ENCODE measurements at regions not wholly inside any gene's neighbourhood (a gene's known extent, or its start where the extent isn't known, plus 50 kb on each side); places are given as distances from the start of the nearest gene placed in this dataset.

DNA sequence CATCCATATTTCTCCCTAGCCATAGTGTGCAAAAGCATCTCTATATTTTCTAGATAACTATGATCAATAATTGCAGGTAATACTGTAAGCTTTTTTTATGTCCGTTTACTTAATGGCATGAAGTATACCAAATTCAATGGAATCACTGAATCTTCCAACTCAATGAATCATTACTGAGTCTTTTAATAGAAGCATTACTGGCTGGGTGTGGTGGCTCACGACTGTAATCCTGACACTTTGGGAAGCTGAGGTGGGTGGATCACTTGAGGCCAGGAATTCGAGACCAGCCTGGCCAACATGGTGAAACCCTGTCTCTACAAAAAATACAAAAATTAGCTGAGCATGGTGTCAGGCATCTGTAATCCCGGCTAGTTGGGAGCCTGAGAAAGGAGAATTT lies 372.5 kb downstream of the BMPER start:
- in situ Hi-C loops (cut with MboI; ENCODE audit: low sequenced_read_pairs, unreplicated experiment) = no loop called here
- TF ChIP-seq, protein P1, sequence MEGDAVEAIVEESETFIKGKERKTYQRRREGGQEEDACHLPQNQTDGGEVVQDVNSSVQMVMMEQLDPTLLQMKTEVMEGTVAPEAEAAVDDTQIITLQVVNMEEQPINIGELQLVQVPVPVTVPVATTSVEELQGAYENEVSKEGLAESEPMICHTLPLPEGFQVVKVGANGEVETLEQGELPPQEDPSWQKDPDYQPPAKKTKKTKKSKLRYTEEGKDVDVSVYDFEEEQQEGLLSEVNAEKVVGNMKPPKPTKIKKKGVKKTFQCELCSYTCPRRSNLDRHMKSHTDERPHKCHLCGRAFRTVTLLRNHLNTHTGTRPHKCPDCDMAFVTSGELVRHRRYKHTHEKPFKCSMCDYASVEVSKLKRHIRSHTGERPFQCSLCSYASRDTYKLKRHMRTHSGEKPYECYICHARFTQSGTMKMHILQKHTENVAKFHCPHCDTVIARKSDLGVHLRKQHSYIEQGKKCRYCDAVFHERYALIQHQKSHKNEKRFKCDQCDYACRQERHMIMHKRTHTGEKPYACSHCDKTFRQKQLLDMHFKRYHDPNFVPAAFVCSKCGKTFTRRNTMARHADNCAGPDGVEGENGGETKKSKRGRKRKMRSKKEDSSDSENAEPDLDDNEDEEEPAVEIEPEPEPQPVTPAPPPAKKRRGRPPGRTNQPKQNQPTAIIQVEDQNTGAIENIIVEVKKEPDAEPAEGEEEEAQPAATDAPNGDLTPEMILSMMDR (IDR thresholded peaks at IDR 0.05; ENCODE audit: borderline replicate concordance, control extremely low read depth, extremely low read depth, insufficient read depth, missing control alignments) = no peak
- no peak for DNase-seq (ENCODE audit: low spot score)

- DNase-seq (ENCODE audit: low spot score) = no peak
- in situ Hi-C loops (cut with MboI; ENCODE audit: low sequenced_read_pairs, unreplicated experiment) = no loop called here
- TF ChIP-seq, protein P1 (IDR thresholded peaks at IDR 0.05; ENCODE audit: borderline replicate concordance, control extremely low read depth, extremely low read depth, insufficient read depth, missing control alignments) = no peak
Observed at GRCh38 chr7:34281260-34281659, 375.9 kb downstream of the BMPER start.

GRCh38 chr7:34282271-34282670 lies 375.7 kb upstream of the NPSR1 start:
- TF ChIP-seq, protein P1 (IDR thresholded peaks at IDR 0.05; ENCODE audit: borderline replicate concordance, control extremely low read depth, extremely low read depth, insufficient read depth, missing control alignments) = no peak
- DNase-seq (ENCODE audit: low spot score) = no peak
- in situ Hi-C loops (cut with MboI; ENCODE audit: low sequenced_read_pairs, unreplicated experiment) = no loop called here

GRCh38 chr7:34296663-34297062 lies 361.4 kb upstream of the NPSR1 start:
- TF ChIP-seq, protein P1 (IDR thresholded peaks at IDR 0.05; ENCODE audit: borderline replicate concordance, control extremely low read depth, extremely low read depth, insufficient read depth, missing control alignments) = no peak
- no peak for DNase-seq (ENCODE audit: low spot score)
- in situ Hi-C loops (cut with MboI; ENCODE audit: low sequenced_read_pairs, unreplicated experiment) = no loop called here

GRCh38 chr7:34298492-34299013 lies 359.5 kb upstream of the NPSR1 start:
- TF ChIP-seq, protein P1 (IDR thresholded peaks at IDR 0.05; ENCODE audit: borderline replicate concordance, control extremely low read depth, extremely low read depth, insufficient read depth, missing control alignments) = no peak
- DNase-seq (ENCODE audit: low spot score) = no peak
- in situ Hi-C loops (cut with MboI; ENCODE audit: low sequenced_read_pairs, unreplicated experiment) = no loop called here

DNA sequence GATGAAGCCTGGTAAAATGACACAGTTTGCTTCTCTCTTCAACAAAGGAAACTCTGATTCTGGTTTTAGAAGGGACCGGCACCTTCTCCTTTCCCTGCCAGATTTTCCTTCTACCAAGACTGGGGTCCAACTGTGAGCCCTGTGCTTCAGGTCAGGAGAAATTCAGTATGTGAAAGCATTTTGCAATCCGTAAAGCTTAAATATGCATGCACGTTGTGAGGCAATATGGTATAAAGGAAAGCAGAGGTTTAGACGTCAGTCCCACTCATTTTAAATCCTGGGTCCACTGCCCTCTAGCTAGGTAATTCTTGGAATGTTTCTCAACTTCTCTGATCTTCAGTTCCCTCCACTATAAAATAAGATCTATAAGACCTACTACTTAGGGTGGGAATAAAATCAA lies 359.0 kb upstream of the NPSR1 start:
- in situ Hi-C loops (cut with MboI; ENCODE audit: low sequenced_read_pairs, unreplicated experiment) = no loop called here

More for the DNA sequence above, 359.0 kb upstream of the NPSR1 start:
- no peak for DNase-seq (ENCODE audit: low spot score)
- TF ChIP-seq, protein P1 (IDR thresholded peaks at IDR 0.05; ENCODE audit: borderline replicate concordance, control extremely low read depth, extremely low read depth, insufficient read depth, missing control alignments) = no peak
